Choroid plexus epithelial cell (primary cell): ENCODE measurements at regions not wholly inside any gene's neighbourhood (a gene's known extent, or its start where the extent isn't known, plus 50 kb on each side); places are given as distances from the start of the nearest gene placed in this dataset.

Source experiments
- DNase-seq: peaks from one replicate; pipeline ENCODE4 v3.0.0-alpha.2; 2010; ENCODE audit warnings: low read depth
- H3K4me3 ChIP-seq: 2 replicates; pipeline ENCODE4 v1.5.1; 2011; ENCODE audit warnings: low read depth, mild to moderate bottlenecking, control low read depth, low read length, moderate library complexity
- TF ChIP-seq, protein P1 (sequence below): conservative IDR thresholded peaks from 2 replicates; pipeline ENCODE4 v1.5.1; 2011; ENCODE audit warnings: low read depth, mild to moderate bottlenecking, control low read depth, inconsistent platforms, low read length, moderate library complexity

- TF ChIP-seq, protein P1, sequence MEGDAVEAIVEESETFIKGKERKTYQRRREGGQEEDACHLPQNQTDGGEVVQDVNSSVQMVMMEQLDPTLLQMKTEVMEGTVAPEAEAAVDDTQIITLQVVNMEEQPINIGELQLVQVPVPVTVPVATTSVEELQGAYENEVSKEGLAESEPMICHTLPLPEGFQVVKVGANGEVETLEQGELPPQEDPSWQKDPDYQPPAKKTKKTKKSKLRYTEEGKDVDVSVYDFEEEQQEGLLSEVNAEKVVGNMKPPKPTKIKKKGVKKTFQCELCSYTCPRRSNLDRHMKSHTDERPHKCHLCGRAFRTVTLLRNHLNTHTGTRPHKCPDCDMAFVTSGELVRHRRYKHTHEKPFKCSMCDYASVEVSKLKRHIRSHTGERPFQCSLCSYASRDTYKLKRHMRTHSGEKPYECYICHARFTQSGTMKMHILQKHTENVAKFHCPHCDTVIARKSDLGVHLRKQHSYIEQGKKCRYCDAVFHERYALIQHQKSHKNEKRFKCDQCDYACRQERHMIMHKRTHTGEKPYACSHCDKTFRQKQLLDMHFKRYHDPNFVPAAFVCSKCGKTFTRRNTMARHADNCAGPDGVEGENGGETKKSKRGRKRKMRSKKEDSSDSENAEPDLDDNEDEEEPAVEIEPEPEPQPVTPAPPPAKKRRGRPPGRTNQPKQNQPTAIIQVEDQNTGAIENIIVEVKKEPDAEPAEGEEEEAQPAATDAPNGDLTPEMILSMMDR = no peak
- DNase-seq = no peak
- H3K4me3 ChIP-seq = no peak overlapping the region
Observed at GRCh38 chr13:90806892-90807291, 540.6 kb upstream of the MIR17HG start.

DNA sequence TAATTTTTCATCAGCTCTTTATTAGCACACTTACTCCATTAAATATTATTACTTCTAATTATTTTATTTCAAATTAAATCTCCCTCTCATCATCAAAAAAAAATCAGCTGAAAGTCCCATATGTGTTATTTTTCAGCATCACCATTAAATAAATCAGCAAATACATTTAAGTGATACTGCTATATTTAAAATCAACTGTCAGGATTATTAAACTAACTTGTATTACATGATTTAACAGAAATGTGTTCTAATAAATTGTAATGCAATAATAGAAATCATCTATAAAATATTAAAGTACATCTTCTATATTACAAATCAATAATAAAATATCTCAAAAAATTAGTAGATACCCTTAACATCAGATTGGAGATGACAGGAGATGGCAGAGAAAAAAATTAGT lies 538.6 kb upstream of the MIR17HG start:
- DNase-seq = no peak
- TF ChIP-seq, protein P1 = no peak
- H3K4me3 ChIP-seq = no peak overlapping the region

GRCh38 chr13:90824032-90824431 lies 523.5 kb upstream of the MIR17HG start:
- H3K4me3 ChIP-seq = no peak overlapping the region
- TF ChIP-seq, protein P1 = no peak

DNA sequence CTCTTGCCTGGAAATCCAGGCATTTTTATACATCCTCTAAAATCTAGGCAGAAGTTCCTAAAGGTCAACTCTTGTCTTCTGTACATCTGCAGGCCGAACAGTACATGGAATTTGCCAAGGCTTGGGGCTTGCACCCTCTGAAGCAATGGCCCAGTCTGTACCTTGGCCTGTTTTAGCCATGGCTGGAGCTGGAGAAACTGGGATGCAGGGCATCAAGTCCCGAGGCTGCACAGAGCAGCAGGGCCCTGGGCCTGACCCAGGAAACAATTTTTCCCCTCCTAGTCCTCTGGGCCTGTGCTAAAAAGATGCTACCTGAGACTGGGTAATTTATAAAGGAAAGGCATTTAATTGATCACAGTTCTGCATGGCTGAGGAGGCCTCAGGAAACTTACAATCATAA lies 520.8 kb upstream of the MIR17HG start:
- no peak overlapping the region for H3K4me3 ChIP-seq
- no peak for DNase-seq
- TF ChIP-seq, protein P1 = no peak

More at GRCh38 chr13:90824032-90824431, 523.5 kb upstream of the MIR17HG start:
- no peak for DNase-seq

- DNase-seq = no peak
- H3K4me3 ChIP-seq = no peak overlapping the region
- TF ChIP-seq, protein P1 = no peak
Observed at GRCh38 chr13:90830782-90831181, 516.7 kb upstream of the MIR17HG start.

DNA sequence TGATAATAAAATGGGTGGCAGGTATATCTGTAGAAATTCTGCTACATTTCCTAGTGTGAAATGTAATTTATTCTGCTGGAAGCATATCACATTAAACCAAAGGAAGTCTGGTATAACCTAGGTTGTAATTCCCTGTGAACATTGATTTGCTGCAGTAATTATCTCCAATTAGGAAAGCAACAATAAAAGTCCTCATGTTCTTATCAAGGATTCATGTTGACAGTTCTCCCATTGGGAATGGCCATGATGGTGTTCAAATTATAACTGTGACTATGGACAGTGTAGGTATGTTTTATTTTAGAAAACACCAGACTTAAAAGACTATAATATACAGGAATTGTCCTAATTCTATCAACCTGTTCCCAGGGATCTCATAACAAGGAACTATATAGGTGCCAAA lies 513.5 kb upstream of the MIR17HG start:
- no peak overlapping the region for H3K4me3 ChIP-seq
- TF ChIP-seq, protein P1 = no peak
- no peak for DNase-seq

GRCh38 chr13:90834700-90835099 lies 512.8 kb upstream of the MIR17HG start:
- no peak for DNase-seq
- TF ChIP-seq, protein P1 = no peak
- H3K4me3 ChIP-seq = no peak overlapping the region
